ENCODE measurements at regions not wholly inside any gene's neighbourhood (a gene's known extent, or its start where the extent isn't known, plus 50 kb on each side); places are given as distances from the start of the nearest gene placed in this dataset.

GRCh38 chr10:124291001-124291701 lies 127.6 kb downstream of the OAT start:
- Mint-ChIP-seq H3K27me3 (no peaks in the 10 kb centered on the region), H3K4me3 (no peak overlapping the region), H3K36me3 (ENCODE audit: low read depth) (no peaks in the 10 kb centered on the region), H3K9me3 (no peaks in the 10 kb centered on the region), H3K4me1 (ENCODE audit: low read depth) (peaks cover 2% of the 10 kb centered on the region), H3K27ac (no peak overlapping the region)
- peak; percentile 34 for ATAC-seq
- CTCF ChIA-PET, result interaction anchor here (0.8 kb wide), 1 partner anchor 113 kb away, joined by 3 read pairs; no protein-coding TSS in a partner anchor
- TF ChIP-seq CTCF (IDR thresholded peaks at IDR 0.05), result no peak
- POLR2A ChIA-PET, result no interaction called here
- DNase-seq, result peak; percentile 10
- intact Hi-C loops (cut with micrococcal nuclease), result no loop called here

GRCh38 chr10:124289851-124290795 lies 128.6 kb downstream of the OAT start:
- ChIA-PET CTCF (interaction anchor here (0.8 kb wide), 1 partner anchor 114 kb away, joined by 3 read pairs; no protein-coding TSS in a partner anchor), POLR2A (no interaction called here)
- H3K27me3 Mint-ChIP-seq, result no peaks in the 10 kb centered on the region
- TF ChIP-seq CTCF (IDR thresholded peaks at IDR 0.05), result no peak
- H3K9me3 Mint-ChIP-seq, result no peaks in the 10 kb centered on the region
- ATAC-seq (peak; percentile 49), DNase-seq (peak; percentile 40)
- no peak overlapping the region for H3K27ac Mint-ChIP-seq
- H3K36me3 Mint-ChIP-seq (ENCODE audit: low read depth), result no peaks in the 10 kb centered on the region
- no peak overlapping the region for H3K4me3 Mint-ChIP-seq
- intact Hi-C loops (cut with micrococcal nuclease), result no loop called here
- peaks cover 2% of the 10 kb centered on the region for H3K4me1 Mint-ChIP-seq (ENCODE audit: low read depth)

- H3K4me3 Mint-ChIP-seq, result no peak overlapping the region
- DNase-seq (no peak), ATAC-seq (no peak)
- H3K27me3 Mint-ChIP-seq, result no peaks in the 10 kb centered on the region
- H3K4me1 Mint-ChIP-seq (ENCODE audit: low read depth), result peaks cover 2% of the 10 kb centered on the region
- intact Hi-C loops (cut with micrococcal nuclease), result no loop called here
- CTCF ChIA-PET, result no interaction called here
- POLR2A ChIA-PET, result no interaction called here
- no peaks in the 10 kb centered on the region for H3K9me3 Mint-ChIP-seq
- H3K36me3 Mint-ChIP-seq (ENCODE audit: low read depth), result no peaks in the 10 kb centered on the region
- no peak for TF ChIP-seq CTCF (IDR thresholded peaks at IDR 0.05)
- H3K27ac Mint-ChIP-seq, result no peak overlapping the region
Observed at GRCh38 chr10:124288928-124289850, 129.5 kb downstream of the OAT start.

- H3K4me1 Mint-ChIP-seq (ENCODE audit: low read depth), result peaks cover 2% of the 10 kb centered on the region
- no peaks in the 10 kb centered on the region for H3K36me3 Mint-ChIP-seq (ENCODE audit: low read depth)
- ATAC-seq, result no peak
- ChIA-PET POLR2A (no interaction called here), CTCF (no interaction called here)
- intact Hi-C loops (cut with micrococcal nuclease), result no loop called here
- no peaks in the 10 kb centered on the region for H3K27me3 Mint-ChIP-seq
- no peak overlapping the region for H3K27ac Mint-ChIP-seq
- DNase-seq, result no peak
- no peaks in the 10 kb centered on the region for H3K9me3 Mint-ChIP-seq
- TF ChIP-seq CTCF (IDR thresholded peaks at IDR 0.05), result no peak
- no peak overlapping the region for H3K4me3 Mint-ChIP-seq
Observed at GRCh38 chr10:124288486-124288885, 130.2 kb downstream of the OAT start.

Measured in activated CD8-positive, alpha-beta T cell treated with anti-CD3 and anti-CD28 coated beads for 36 hours (primary cell).